Breast epithelium (tissue), 3 donors: ENCODE measurements at regions not wholly inside any gene's neighbourhood (a gene's known extent, or its start where the extent isn't known, plus 50 kb on each side); places are given as distances from the start of the nearest gene placed in this dataset.

Source experiments
- POLR2A ChIP-seq: fragments of 450-650 bp; IDR thresholded peaks from one replicate; pipeline ENCODE4 v1.6.1; 2016; ENCODE audit warnings: antibody characterized with exemption, mild to moderate bottlenecking, moderate library complexity
- POLR2AphosphoS5 ChIP-seq, 3 donors: sonication (generic); formaldehyde crosslinking; IDR thresholded peaks; one replicate each; pipeline ENCODE4 v1.6.1; 2017; ENCODE audit warnings: antibody characterized with exemption in 3 of 3
- TF ChIP-seq, protein P1 (sequence below), 3 donors: fragments of 450-650 bp; IDR thresholded peaks; one replicate each; pipeline ENCODE4 v1.5.1; 2016 to 2017; ENCODE audit warnings: antibody characterized with exemption in 3 of 3, mild to moderate bottlenecking in 3 of 3, moderate library complexity in 3 of 3

DNA sequence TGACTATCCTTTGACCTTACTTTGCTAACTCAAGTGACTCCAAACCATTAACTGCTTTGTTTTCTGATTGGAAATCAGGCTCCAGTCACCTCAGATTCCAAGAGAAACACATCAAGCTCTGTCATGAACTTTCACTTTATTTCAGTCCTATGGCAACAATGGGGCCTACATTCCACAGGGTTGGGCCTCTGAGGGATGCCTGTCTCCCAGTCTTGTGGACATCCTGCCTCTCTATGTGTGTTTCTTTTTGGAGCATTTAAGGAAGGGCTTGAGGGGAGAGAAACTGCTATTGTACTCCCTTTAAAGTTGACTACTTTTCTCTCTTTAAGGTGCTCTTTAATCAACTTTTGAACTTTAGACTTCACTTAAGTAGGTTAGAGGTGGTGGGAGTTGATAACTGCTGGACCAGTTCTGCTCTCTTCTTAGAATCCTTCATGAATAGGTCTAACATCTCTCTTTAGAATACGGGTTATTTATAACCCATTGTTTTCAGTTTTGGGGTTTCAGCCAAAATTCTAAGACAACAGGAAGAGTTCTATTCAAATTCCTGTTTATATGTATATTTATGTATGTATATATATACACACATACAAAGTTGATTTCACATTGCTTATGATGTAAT, 274.3 kb upstream of the NR3C2 start:
- TF ChIP-seq, protein P1, sequence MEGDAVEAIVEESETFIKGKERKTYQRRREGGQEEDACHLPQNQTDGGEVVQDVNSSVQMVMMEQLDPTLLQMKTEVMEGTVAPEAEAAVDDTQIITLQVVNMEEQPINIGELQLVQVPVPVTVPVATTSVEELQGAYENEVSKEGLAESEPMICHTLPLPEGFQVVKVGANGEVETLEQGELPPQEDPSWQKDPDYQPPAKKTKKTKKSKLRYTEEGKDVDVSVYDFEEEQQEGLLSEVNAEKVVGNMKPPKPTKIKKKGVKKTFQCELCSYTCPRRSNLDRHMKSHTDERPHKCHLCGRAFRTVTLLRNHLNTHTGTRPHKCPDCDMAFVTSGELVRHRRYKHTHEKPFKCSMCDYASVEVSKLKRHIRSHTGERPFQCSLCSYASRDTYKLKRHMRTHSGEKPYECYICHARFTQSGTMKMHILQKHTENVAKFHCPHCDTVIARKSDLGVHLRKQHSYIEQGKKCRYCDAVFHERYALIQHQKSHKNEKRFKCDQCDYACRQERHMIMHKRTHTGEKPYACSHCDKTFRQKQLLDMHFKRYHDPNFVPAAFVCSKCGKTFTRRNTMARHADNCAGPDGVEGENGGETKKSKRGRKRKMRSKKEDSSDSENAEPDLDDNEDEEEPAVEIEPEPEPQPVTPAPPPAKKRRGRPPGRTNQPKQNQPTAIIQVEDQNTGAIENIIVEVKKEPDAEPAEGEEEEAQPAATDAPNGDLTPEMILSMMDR (IDR thresholded peaks at IDR 0.05), result no peak
- TF ChIP-seq POLR2AphosphoS5 (IDR thresholded peaks at IDR 0.05) (no peak), POLR2A (no peak)
